NB4 (cell line): ENCODE measurements at regions not wholly inside any gene's neighbourhood (a gene's known extent, or its start where the extent isn't known, plus 50 kb on each side); places are given as distances from the start of the nearest gene placed in this dataset.

Experiments
- CTCF ChIP-seq: IDR thresholded peaks from one replicate; pipeline ENCODE4 v1.5.1; 2012; ENCODE audit warnings: low read depth, low read length
- POLR2A ChIP-seq: IDR thresholded peaks from 2 replicates; pipeline ENCODE4 v1.6.1; 2011; ENCODE audit warnings: mild to moderate bottlenecking; ENCODE audit not compliant: insufficient read length; ENCODE audit errors: extremely low read depth

- TF ChIP-seq POLR2A: no peak
- TF ChIP-seq CTCF: no peak
Observed at GRCh38 chr22:23516304-23516703, 63.8 kb downstream of the IGLL1 start.
